Left renal cortex interstitium (tissue), 4 donors: ENCODE measurements at regions not wholly inside any gene's neighbourhood (a gene's known extent, or its start where the extent isn't known, plus 50 kb on each side); places are given as distances from the start of the nearest gene placed in this dataset.
A peak's percentile ranks its signal among the peaks of the same experiment; 100 is the strongest.

ENCODE experiments used
- DNase-seq, 4 donors: peaks; one replicate each; pipeline ENCODE4 v3.0.0-alpha.2; 2013; ENCODE audit warnings: low read depth in 4 of 4, low spot score in 2 of 4, missing footprints in 1 of 4

GRCh38 chr5:152337484-152337883 is 67.6 kb downstream of the NMUR2 start:
- no peak for DNase-seq

GRCh38 chr5:152335461-152335860 is 69.6 kb downstream of the NMUR2 start:
- no peak for DNase-seq

GRCh38 chr5:152332716-152333460 is 72.2 kb downstream of the NMUR2 start:
- DNase-seq = no peak

- DNase-seq = no peak
Observed at GRCh38 chr5:152331718-152332117, 73.4 kb downstream of the NMUR2 start.

- no peak for DNase-seq
Observed at GRCh38 chr5:152331006-152331405, 74.1 kb downstream of the NMUR2 start.

GRCh38 chr5:152329761-152330283 is 75.3 kb downstream of the NMUR2 start:
- DNase-seq = no peak

- DNase-seq = no peak
Observed at GRCh38 chr5:152329207-152329606, 75.9 kb downstream of the NMUR2 start.

- no peak for DNase-seq
Observed at GRCh38 chr5:152315942-152316341, 89.1 kb downstream of the NMUR2 start.

GRCh38 chr5:152314196-152314829 is 90.8 kb downstream of the NMUR2 start:
- no peak for DNase-seq

- DNase-seq = no peak
Observed at GRCh38 chr5:152309926-152310450, 95.1 kb downstream of the NMUR2 start.

- no peak for DNase-seq
Observed at GRCh38 chr5:152306386-152306785, 98.7 kb downstream of the NMUR2 start.

- no peak for DNase-seq
Observed at GRCh38 chr5:152305525-152305924, 99.6 kb downstream of the NMUR2 start.

- DNase-seq = no peak
Observed at GRCh38 chr5:152303841-152304240, 101.2 kb downstream of the NMUR2 start.

- no peak for DNase-seq
Observed at GRCh38 chr5:152297866-152298265, 107.2 kb downstream of the NMUR2 start.

- DNase-seq = no peak
Observed at GRCh38 chr5:152293189-152293588, 111.9 kb downstream of the NMUR2 start.

- no peak for DNase-seq
Observed at GRCh38 chr5:152290181-152290580, 114.9 kb downstream of the NMUR2 start.

GRCh38 chr5:152288917-152289595 is 116.0 kb downstream of the NMUR2 start:
- no peak for DNase-seq

- DNase-seq = no peak
Observed at GRCh38 chr5:152288499-152288898, 116.6 kb downstream of the NMUR2 start.

GRCh38 chr5:152285764-152286163 is 119.3 kb downstream of the NMUR2 start:
- DNase-seq = no peak

- DNase-seq = peak in 1 of 4 donors; percentile 1
Observed at GRCh38 chr5:152282331-152282730, 122.7 kb downstream of the NMUR2 start.

- no peak for DNase-seq
Observed at GRCh38 chr5:152277936-152278335, 127.1 kb downstream of the NMUR2 start.
